Suprapubic skin (tissue), 4 donors: ENCODE measurements at regions not wholly inside any gene's neighbourhood (a gene's known extent, or its start where the extent isn't known, plus 50 kb on each side); places are given as distances from the start of the nearest gene placed in this dataset.

ENCODE experiments used
- CTCF ChIP-seq, 2 donors: fragments of 200-600 bp in 1 of 2; fragments of 450-650 bp in 1 of 2; sonication (generic) in 1 of 2; IDR thresholded peaks; one replicate each; pipeline ENCODE4 v1.5.1; 2016 to 2019; ENCODE audit warnings: antibody characterized with exemption in 2 of 2, mild to moderate bottlenecking in 1 of 2, moderate library complexity in 1 of 2
- EP300 ChIP-seq: sonication (generic); formaldehyde crosslinking; IDR thresholded peaks from one replicate; pipeline ENCODE4 v1.6.1; 2017; ENCODE audit warnings: antibody characterized with exemption
- POLR2A ChIP-seq, 2 donors: fragments of 450-650 bp; IDR thresholded peaks; one replicate each; pipeline ENCODE4 v1.6.1; 2017; ENCODE audit warnings: antibody characterized with exemption in 2 of 2, mild to moderate bottlenecking in 2 of 2, moderate library complexity in 2 of 2
- POLR2AphosphoS5 ChIP-seq, 3 donors: sonication (generic); formaldehyde crosslinking; IDR thresholded peaks; one replicate each; pipeline ENCODE4 v1.6.1; 2017; ENCODE audit warnings: antibody characterized with exemption in 3 of 3

DNA sequence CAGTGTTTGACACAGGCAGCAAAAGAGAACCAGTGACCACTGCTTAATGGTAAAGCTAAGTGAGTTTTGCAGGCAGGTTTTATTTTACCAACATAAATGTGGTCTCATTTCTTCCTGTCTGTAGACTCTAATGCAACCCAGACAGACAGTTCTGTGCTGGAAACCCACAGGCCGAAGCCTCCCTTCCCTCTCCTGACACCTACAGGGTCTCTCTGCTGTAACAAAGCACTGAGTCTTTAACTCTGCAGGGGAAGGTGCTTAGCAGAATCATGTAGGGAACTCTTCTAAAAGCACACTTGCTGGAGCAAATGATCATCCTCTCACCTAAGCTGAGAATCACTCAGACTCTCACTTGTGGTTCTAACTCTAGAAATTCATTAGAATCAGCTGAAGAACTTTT, 200.3 kb downstream of the KBTBD8 start:
- TF ChIP-seq EP300 (no peak), CTCF (IDR thresholded peaks at IDR 0.05) (no peak), POLR2A (IDR thresholded peaks at IDR 0.05) (no peak), POLR2AphosphoS5 (IDR thresholded peaks at IDR 0.05) (no peak)
